HCT116 (cell line): ENCODE measurements at regions not wholly inside any gene's neighbourhood (a gene's known extent, or its start where the extent isn't known, plus 50 kb on each side); places are given as distances from the start of the nearest gene placed in this dataset.

Source experiments
- ATAC-seq: fragments of 200-7000 bp; cut with Tn5 transposase; 2 replicates; pipeline ENCODE4 v1.9.1; 2020; ENCODE audit warnings: mild to moderate bottlenecking, moderate library complexity
- BruUV-seq: library from RNA; stranded (reverse); fragments of 400-500 nt; replicated peaks from 2 replicates; lab custom pipeline; 2021; lab: Mats Ljungman, UMichigan
- CTCF ChIA-PET: fragments of 300-600 bp; sonication (Branson Sonifier 250); formaldehyde crosslinking; loops from one replicate; lab custom pipeline; 2021; ENCODE audit warnings: antibody characterized with exemption; lab: Charles Lee
- POLR2A ChIA-PET: fragments of 300-600, 350-600 bp; sonication (Branson Sonifier 250); formaldehyde crosslinking; loops from one replicate; lab custom pipeline; 2021; ENCODE audit warnings: antibody characterized with exemption; lab: Charles Lee
- RAD21 ChIA-PET, 2 experiments: fragments of 300-600 bp; sonication (Branson Sonifier 250); formaldehyde crosslinking; loops; one replicate each; lab custom pipeline; 2023; ENCODE audit warnings: low total read pairs in 2 of 2; ENCODE audit not compliant: uncharacterized antibody in 2 of 2, unreplicated experiment in 2 of 2, low non-redundant PET in 1 of 2; lab: Charles Lee
- DNase-seq: peaks from one replicate; pipeline ENCODE4 v3.0.0-alpha.2; 2010; ENCODE audit warnings: low read depth, low spot score
- H2AFZ ChIP-seq: fragments of 200-600 bp; shearing (Covaris generic), sonication (generic); 2 replicates; pipeline ENCODE4 v1.6.1; 2017; ENCODE audit warnings: low read depth, mixed run types, mixed read lengths, antibody characterized with exemption, low read length; ENCODE audit not compliant: poor library complexity, severe bottlenecking
- H3K27ac ChIP-seq: 2 replicates; pipeline ENCODE4 v1.5.1; 2012; ENCODE audit warnings: low read depth, low read length
- H3K27me3 ChIP-seq: fragments of 200-600 bp; sonication (generic); 2 replicates; pipeline ENCODE4 v1.6.1; 2016; ENCODE audit warnings: mixed run types, low read length, mixed read lengths; ENCODE audit not compliant: insufficient read depth
- H3K36me3 ChIP-seq, 2 experiments: fragments of 200-500 bp in 1 of 2; fragments of 200-600 bp in 1 of 2; sonication (Bioruptor generic) in 1 of 2; sonication (generic) in 1 of 2; 2 replicates each; pipeline versions ENCODE4 v1.5.1 to v1.6.1; 2014 to 2016; ENCODE audit warnings: low read length in 2 of 2, inconsistent platforms in 1 of 2, mixed read lengths in 1 of 2, mixed run types in 1 of 2; ENCODE audit not compliant: insufficient read depth in 2 of 2, control insufficient read depth in 1 of 2
- H3K4me1 ChIP-seq, 2 experiments: fragments of 200-600 bp in 1 of 2; sonication (generic) in 1 of 2; 2 replicates each; pipeline versions ENCODE4 v1.5.1 to v1.6.1; 2012 to 2017; ENCODE audit warnings: low read length in 2 of 2, inconsistent platforms in 1 of 2, mild to moderate bottlenecking in 1 of 2, mixed read lengths in 1 of 2, mixed run types in 1 of 2, moderate library complexity in 1 of 2; ENCODE audit not compliant: insufficient read depth in 2 of 2, control insufficient read depth in 1 of 2
- H3K4me2 ChIP-seq: fragments of 200-600 bp; sonication (generic); 2 replicates; pipeline ENCODE4 v1.6.1; 2017; ENCODE audit warnings: mixed run types, low read length, mixed read lengths
- H3K4me3 ChIP-seq, 2 experiments: fragments of 200-600 bp in 1 of 2; sonication (generic) in 1 of 2; replicated peaks in 1 of 2; 2 replicates each; pipeline ENCODE4 v1.5.1; 2011 to 2016; ENCODE audit warnings: low read length in 2 of 2, control low read depth in 1 of 2, low read depth in 1 of 2, mild to moderate bottlenecking in 1 of 2, mixed read lengths in 1 of 2, mixed run types in 1 of 2
- H3K79me2 ChIP-seq: fragments of 200-600 bp; sonication (generic); 2 replicates; pipeline ENCODE4 v1.6.1; 2017; ENCODE audit warnings: mild to moderate bottlenecking, mixed run types, low read length, moderate library complexity, mixed read lengths; ENCODE audit not compliant: insufficient read depth
- H3K9ac ChIP-seq: fragments of 200-600 bp; sonication (generic); 2 replicates; pipeline ENCODE4 v1.6.1; 2016; ENCODE audit warnings: low read length, mixed read lengths
- H3K9me2 ChIP-seq: fragments of 200-600 bp; sonication (generic), shearing (Covaris generic); 2 replicates; pipeline ENCODE4 v1.6.1; 2017; ENCODE audit warnings: mixed run types, mild to moderate bottlenecking, moderate library complexity; ENCODE audit not compliant: insufficient read depth
- H3K9me3 ChIP-seq, 2 experiments: fragments of 200-500 bp in 1 of 2; fragments of 200-600 bp in 1 of 2; sonication (Bioruptor generic) in 1 of 2; sonication (generic) in 1 of 2; 2 replicates each; pipeline ENCODE4 v1.6.1; 2014 to 2017; ENCODE audit warnings: low read length in 2 of 2, mixed read lengths in 2 of 2, inconsistent platforms in 1 of 2, low read depth in 1 of 2, mild to moderate bottlenecking in 1 of 2, mixed run types in 1 of 2, moderate library complexity in 1 of 2; ENCODE audit not compliant: control insufficient read depth in 1 of 2, insufficient read depth in 1 of 2
- H4K20me1 ChIP-seq: fragments of 200-600 bp; sonication (generic), shearing (Covaris generic); 2 replicates; pipeline ENCODE4 v1.6.1; 2017; ENCODE audit warnings: mixed run types, mild to moderate bottlenecking, moderate library complexity; ENCODE audit not compliant: insufficient read depth
- CEBPB ChIP-seq: IDR thresholded peaks from 2 replicates; pipeline ENCODE4 v1.6.1; 2012; ENCODE audit warnings: low read depth
- ELF1 ChIP-seq: IDR thresholded peaks from 2 replicates; pipeline ENCODE4 v1.6.1; 2012; ENCODE audit warnings: low read depth, borderline replicate concordance
- EZH2 ChIP-seq: fragments of 200-600 bp; sonication (generic); IDR thresholded peaks from 2 replicates; pipeline ENCODE4 v1.6.1; 2017; ENCODE audit warnings: antibody characterized with exemption, mixed run types
- EZH2phosphoT487 ChIP-seq: fragments of 200-600 bp; IDR thresholded peaks from 2 replicates; pipeline ENCODE4 v1.6.1; 2018; ENCODE audit warnings: antibody characterized with exemption, borderline replicate concordance
- FOSL1 ChIP-seq: IDR thresholded peaks from 2 replicates; pipeline ENCODE4 v1.6.1; 2012; ENCODE audit warnings: low read depth
- JUND ChIP-seq: IDR thresholded peaks from 2 replicates; pipeline ENCODE4 v1.6.1; 2012
- RAD21 ChIP-seq: IDR thresholded peaks from 2 replicates; pipeline ENCODE4 v1.6.1; 2012; ENCODE audit warnings: low read depth, mild to moderate bottlenecking
- SIN3A ChIP-seq: IDR thresholded peaks from 2 replicates; pipeline ENCODE4 v1.6.1; 2012; ENCODE audit warnings: low read depth
- TCF7L2 ChIP-seq: IDR thresholded peaks from 2 replicates; pipeline ENCODE4 v1.7.0; 2011; ENCODE audit warnings: borderline replicate concordance, inconsistent platforms; ENCODE audit not compliant: insufficient read depth, insufficient read length; ENCODE audit errors: extremely low read depth
- ZFX ChIP-seq: fragments of 450-650 bp; IDR thresholded peaks from 2 replicates; pipeline ENCODE4 v1.6.1; 2017
- ZNF274 ChIP-seq: fragments of 200-500 bp; sonication (Bioruptor generic); IDR thresholded peaks from 2 replicates; pipeline ENCODE4 v1.6.1; 2014; ENCODE audit warnings: mild to moderate bottlenecking, low read depth, low read length, inconsistent platforms
- intact Hi-C: fragments of 100-400 bp; cut with micrococcal nuclease; formaldehyde crosslinking; loops from 2 replicates; pipeline ENCODE4 v1.10.0; 2022
- TF ChIP-seq, protein P1 (sequence below): IDR thresholded peaks from 2 replicates; pipeline ENCODE4 v1.6.1; 2011; ENCODE audit warnings: mild to moderate bottlenecking, low read length, moderate library complexity; ENCODE audit not compliant: insufficient replicate concordance; ENCODE audit errors: extremely low read depth
- TF ChIP-seq, protein P2 (sequence below): IDR thresholded peaks from 2 replicates; pipeline ENCODE4 v1.6.1; 2012
- TF ChIP-seq, protein P3 (sequence below): IDR thresholded peaks from 2 replicates; pipeline ENCODE4 v1.6.1; 2012; ENCODE audit warnings: low read depth

DNA sequence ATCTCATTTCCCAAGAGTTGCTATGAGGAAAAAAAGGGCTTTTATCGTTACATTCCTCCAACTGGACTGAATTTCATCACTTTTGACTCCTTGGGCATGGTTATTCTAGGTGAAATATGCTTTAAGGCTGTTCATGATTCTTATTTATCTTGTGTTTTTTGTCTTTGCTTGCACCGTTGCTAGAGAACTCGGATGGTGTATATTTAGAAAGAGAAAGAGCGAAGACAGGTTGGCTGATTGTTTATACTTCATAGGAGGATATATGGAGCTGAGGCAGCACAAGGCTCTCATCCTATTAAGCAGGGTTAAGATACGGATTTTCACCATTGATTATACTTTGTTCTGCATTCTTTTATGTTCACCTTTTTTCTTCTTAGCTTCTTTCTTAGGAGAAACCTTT, 94.9 kb upstream of the GEMIN8 start:
- H3K4me1 ChIP-seq = no peaks in the 10 kb centered on the region
- intact Hi-C loops = no loop called here
- H3K36me3 ChIP-seq = no peaks in the 10 kb centered on the region
- H3K4me3 ChIP-seq = no peak overlapping the region
- TF ChIP-seq EZH2phosphoT487 (no peak), EZH2 (no peak), CEBPB (no peak)
- TF ChIP-seq, protein P1, sequence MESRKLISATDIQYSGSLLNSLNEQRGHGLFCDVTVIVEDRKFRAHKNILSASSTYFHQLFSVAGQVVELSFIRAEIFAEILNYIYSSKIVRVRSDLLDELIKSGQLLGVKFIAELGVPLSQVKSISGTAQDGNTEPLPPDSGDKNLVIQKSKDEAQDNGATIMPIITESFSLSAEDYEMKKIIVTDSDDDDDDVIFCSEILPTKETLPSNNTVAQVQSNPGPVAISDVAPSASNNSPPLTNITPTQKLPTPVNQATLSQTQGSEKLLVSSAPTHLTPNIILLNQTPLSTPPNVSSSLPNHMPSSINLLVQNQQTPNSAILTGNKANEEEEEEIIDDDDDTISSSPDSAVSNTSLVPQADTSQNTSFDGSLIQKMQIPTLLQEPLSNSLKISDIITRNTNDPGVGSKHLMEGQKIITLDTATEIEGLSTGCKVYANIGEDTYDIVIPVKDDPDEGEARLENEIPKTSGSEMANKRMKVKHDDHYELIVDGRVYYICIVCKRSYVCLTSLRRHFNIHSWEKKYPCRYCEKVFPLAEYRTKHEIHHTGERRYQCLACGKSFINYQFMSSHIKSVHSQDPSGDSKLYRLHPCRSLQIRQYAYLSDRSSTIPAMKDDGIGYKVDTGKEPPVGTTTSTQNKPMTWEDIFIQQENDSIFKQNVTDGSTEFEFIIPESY = no peak
- TF ChIP-seq, protein P2, sequence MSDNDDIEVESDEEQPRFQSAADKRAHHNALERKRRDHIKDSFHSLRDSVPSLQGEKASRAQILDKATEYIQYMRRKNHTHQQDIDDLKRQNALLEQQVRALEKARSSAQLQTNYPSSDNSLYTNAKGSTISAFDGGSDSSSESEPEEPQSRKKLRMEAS = no peak
- TF ChIP-seq, all 23 proteins: peak for 0
- Histone ChIP-seq H3K4me2 (no peak overlapping the region), H2AFZ (no peak overlapping the region), H3K9ac (no peak overlapping the region), H3K27me3 (no peaks in the 10 kb centered on the region), H3K27ac (no peak overlapping the region), H3K9me3 (no peaks in the 10 kb centered on the region), H3K9me2 (no peaks in the 10 kb centered on the region), H3K79me2 (no peaks in the 10 kb centered on the region), H4K20me1 (no peaks in the 10 kb centered on the region)
- ATAC-seq (no peak), DNase-seq (no peak)
- ChIA-PET CTCF (no interaction called here), POLR2A (no interaction called here), RAD21 (no interaction called here)
- no TSS peak for BruUV-seq

DNA sequence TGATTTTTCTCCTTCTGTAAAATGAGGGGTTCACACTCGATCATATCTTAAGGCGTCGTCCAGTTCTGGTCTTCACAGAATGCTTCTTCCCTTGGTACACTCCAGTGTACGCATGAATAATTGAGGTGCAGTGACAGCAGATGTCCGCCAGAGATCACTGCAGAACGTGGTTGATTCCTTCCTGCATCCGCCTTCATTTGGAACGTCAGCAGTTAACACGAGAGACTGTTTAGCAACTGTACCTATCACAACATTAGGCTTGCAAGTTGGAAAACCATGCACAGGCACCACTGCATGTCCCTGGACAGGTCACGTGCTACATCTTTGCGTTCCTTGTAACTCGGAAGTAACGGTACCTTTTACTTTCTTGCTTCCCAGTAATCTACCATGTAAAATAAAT, 66.0 kb upstream of the GEMIN8 start:
- H3K9ac ChIP-seq = no peak overlapping the region
- RAD21 ChIA-PET = no interaction called here
- DNase-seq (peak; percentile 57), ATAC-seq (peak; percentile 97)
- no peaks in the 10 kb centered on the region for H3K79me2 ChIP-seq
- no TSS peak for BruUV-seq
- no peaks in the 10 kb centered on the region for H3K9me3 ChIP-seq
- POLR2A ChIA-PET = no interaction called here
- H4K20me1 ChIP-seq = no peaks in the 10 kb centered on the region
- H3K4me1 ChIP-seq = no peaks in the 10 kb centered on the region
- H3K27me3 ChIP-seq = no peaks in the 10 kb centered on the region
- no peak overlapping the region for H3K4me2 ChIP-seq
- H2AFZ ChIP-seq = peak overlapping the region; percentile 54
- intact Hi-C loops = loop anchor here (1.0 to 5.0 kb wide), 4 partner anchors 433 to 1148 kb away; partner anchors contain the start of gene GLRA2
- no peak overlapping the region for H3K4me3 ChIP-seq
- H3K27ac ChIP-seq = no peak overlapping the region
- H3K9me2 ChIP-seq = no peaks in the 10 kb centered on the region
- no peaks in the 10 kb centered on the region for H3K36me3 ChIP-seq
- CTCF ChIA-PET = no interaction called here
- TF ChIP-seq ELF1 (no peak), RAD21 (peak; percentile 82), ZNF274 (no peak), TCF7L2 (no peak), FOSL1 (no peak), SIN3A (no peak), ZFX (no peak), JUND (no peak), CEBPB (no peak)
- TF ChIP-seq, protein P1 = no peak
- TF ChIP-seq, protein P3, sequence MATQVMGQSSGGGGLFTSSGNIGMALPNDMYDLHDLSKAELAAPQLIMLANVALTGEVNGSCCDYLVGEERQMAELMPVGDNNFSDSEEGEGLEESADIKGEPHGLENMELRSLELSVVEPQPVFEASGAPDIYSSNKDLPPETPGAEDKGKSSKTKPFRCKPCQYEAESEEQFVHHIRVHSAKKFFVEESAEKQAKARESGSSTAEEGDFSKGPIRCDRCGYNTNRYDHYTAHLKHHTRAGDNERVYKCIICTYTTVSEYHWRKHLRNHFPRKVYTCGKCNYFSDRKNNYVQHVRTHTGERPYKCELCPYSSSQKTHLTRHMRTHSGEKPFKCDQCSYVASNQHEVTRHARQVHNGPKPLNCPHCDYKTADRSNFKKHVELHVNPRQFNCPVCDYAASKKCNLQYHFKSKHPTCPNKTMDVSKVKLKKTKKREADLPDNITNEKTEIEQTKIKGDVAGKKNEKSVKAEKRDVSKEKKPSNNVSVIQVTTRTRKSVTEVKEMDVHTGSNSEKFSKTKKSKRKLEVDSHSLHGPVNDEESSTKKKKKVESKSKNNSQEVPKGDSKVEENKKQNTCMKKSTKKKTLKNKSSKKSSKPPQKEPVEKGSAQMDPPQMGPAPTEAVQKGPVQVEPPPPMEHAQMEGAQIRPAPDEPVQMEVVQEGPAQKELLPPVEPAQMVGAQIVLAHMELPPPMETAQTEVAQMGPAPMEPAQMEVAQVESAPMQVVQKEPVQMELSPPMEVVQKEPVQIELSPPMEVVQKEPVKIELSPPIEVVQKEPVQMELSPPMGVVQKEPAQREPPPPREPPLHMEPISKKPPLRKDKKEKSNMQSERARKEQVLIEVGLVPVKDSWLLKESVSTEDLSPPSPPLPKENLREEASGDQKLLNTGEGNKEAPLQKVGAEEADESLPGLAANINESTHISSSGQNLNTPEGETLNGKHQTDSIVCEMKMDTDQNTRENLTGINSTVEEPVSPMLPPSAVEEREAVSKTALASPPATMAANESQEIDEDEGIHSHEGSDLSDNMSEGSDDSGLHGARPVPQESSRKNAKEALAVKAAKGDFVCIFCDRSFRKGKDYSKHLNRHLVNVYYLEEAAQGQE = no peak
